ENCODE measurements at regions not wholly inside any gene's neighbourhood (a gene's known extent, or its start where the extent isn't known, plus 50 kb on each side); places are given as distances from the start of the nearest gene placed in this dataset.

DNA sequence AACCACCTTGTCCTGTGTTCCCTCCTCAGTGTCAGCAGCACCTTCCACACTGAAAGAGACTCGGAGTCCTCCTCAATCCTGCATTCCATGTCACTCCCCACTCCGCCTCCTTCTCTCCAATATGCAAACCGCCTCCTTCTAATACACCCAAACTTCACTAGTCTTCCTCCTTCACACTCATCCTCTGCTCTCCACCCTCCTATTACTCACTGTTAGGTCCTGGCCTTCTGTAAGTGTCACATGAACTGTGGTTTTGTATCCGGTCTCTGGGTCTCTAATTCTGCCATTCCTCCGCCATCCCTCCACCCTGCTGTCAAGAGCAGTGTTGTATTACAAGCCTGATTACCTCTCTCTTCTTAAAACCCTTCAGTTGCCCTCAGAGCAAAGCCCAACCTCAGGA lies 200.5 kb upstream of the CDYL start:
- Histone ChIP-seq H3K4me1 (ENCODE audit: low read depth, poor library complexity, severe bottlenecking) (no peaks in the 10 kb centered on the region), H3K4me3 (IDR thresholded peaks at IDR 0.05; ENCODE audit: insufficient read depth, low read depth, low read length) (no peak overlapping the region), H3K27ac (no peak overlapping the region), H3K4me2 (no peak overlapping the region), H3K27me3 (ENCODE audit: insufficient read depth, low read depth) (no peaks in the 10 kb centered on the region), H3K9ac (no peak overlapping the region), H3K79me2 (ENCODE audit: insufficient read depth, low read depth) (no peaks in the 10 kb centered on the region), H2AFZ (ENCODE audit: low read depth) (no peak overlapping the region), H3K36me3 (ENCODE audit: insufficient read depth) (no peaks in the 10 kb centered on the region), H4K20me1 (ENCODE audit: insufficient read depth) (no peaks in the 10 kb centered on the region)
- TF ChIP-seq, protein P1, sequence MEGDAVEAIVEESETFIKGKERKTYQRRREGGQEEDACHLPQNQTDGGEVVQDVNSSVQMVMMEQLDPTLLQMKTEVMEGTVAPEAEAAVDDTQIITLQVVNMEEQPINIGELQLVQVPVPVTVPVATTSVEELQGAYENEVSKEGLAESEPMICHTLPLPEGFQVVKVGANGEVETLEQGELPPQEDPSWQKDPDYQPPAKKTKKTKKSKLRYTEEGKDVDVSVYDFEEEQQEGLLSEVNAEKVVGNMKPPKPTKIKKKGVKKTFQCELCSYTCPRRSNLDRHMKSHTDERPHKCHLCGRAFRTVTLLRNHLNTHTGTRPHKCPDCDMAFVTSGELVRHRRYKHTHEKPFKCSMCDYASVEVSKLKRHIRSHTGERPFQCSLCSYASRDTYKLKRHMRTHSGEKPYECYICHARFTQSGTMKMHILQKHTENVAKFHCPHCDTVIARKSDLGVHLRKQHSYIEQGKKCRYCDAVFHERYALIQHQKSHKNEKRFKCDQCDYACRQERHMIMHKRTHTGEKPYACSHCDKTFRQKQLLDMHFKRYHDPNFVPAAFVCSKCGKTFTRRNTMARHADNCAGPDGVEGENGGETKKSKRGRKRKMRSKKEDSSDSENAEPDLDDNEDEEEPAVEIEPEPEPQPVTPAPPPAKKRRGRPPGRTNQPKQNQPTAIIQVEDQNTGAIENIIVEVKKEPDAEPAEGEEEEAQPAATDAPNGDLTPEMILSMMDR (conservative IDR thresholded peaks at IDR 0.05; ENCODE audit: low read depth, low read length), result no peak

DNA sequence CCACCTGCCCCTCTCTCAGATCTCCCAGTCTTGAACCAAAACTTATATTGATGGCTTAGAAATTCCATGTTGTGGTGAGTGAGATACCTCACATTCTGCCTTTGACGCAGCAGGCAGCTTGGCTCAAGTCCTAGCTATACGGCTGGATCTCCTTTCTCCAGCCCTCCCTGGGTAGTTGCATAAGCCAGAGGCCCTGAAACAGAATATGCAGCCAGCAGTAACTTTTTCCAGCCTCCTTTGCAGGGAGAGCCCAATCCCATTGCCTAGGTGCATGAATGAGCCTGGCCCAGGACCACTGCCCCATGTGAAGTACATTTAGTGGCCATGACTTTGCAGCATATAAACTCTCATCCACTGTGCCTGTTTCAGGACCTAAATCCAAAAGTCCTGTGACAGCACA lies 202.2 kb upstream of the CDYL start:
- Histone ChIP-seq H3K9ac (no peak overlapping the region), H3K27ac (no peak overlapping the region), H3K4me3 (IDR thresholded peaks at IDR 0.05; ENCODE audit: insufficient read depth, low read depth, low read length) (no peak overlapping the region), H2AFZ (ENCODE audit: low read depth) (no peak overlapping the region), H4K20me1 (ENCODE audit: insufficient read depth) (no peaks in the 10 kb centered on the region), H3K79me2 (ENCODE audit: insufficient read depth, low read depth) (no peaks in the 10 kb centered on the region), H3K36me3 (ENCODE audit: insufficient read depth) (no peaks in the 10 kb centered on the region), H3K27me3 (ENCODE audit: insufficient read depth, low read depth) (no peaks in the 10 kb centered on the region), H3K4me2 (no peak overlapping the region), H3K4me1 (ENCODE audit: low read depth, poor library complexity, severe bottlenecking) (no peaks in the 10 kb centered on the region)
- TF ChIP-seq, protein P1 (conservative IDR thresholded peaks at IDR 0.05; ENCODE audit: low read depth, low read length), result no peak

DNA sequence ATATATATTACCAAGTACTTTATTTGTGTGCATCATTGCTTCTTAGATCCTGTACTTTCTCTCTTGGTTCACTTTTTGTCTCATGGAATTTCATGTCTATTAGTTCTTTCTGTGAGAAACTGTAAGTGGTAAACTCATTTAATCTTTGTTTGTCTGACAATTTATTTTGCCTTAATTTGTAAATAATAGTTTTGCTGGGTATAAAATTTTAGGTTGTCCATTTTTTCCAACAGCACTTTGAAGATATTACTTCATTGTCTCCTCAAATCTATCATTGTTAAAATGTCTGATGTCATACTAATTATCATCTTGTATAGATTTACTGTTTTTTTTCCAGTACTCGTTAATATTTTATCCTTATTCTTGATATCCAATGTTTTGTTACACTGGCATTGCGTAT lies 205.2 kb upstream of the CDYL start:
- H3K4me2 ChIP-seq, result no peak overlapping the region
- H3K79me2 ChIP-seq (ENCODE audit: insufficient read depth, low read depth), result no peaks in the 10 kb centered on the region
- TF ChIP-seq, protein P1 (conservative IDR thresholded peaks at IDR 0.05; ENCODE audit: low read depth, low read length), result no peak
- H3K36me3 ChIP-seq (ENCODE audit: insufficient read depth), result no peaks in the 10 kb centered on the region
- no peaks in the 10 kb centered on the region for H4K20me1 ChIP-seq (ENCODE audit: insufficient read depth)
- H3K27ac ChIP-seq, result no peak overlapping the region
- no peaks in the 10 kb centered on the region for H3K27me3 ChIP-seq (ENCODE audit: insufficient read depth, low read depth)
- H2AFZ ChIP-seq (ENCODE audit: low read depth), result no peak overlapping the region
- H3K9ac ChIP-seq, result no peak overlapping the region
- H3K4me3 ChIP-seq (IDR thresholded peaks at IDR 0.05; ENCODE audit: insufficient read depth, low read depth, low read length), result no peak overlapping the region
- no peaks in the 10 kb centered on the region for H3K4me1 ChIP-seq (ENCODE audit: low read depth, poor library complexity, severe bottlenecking)

DNA sequence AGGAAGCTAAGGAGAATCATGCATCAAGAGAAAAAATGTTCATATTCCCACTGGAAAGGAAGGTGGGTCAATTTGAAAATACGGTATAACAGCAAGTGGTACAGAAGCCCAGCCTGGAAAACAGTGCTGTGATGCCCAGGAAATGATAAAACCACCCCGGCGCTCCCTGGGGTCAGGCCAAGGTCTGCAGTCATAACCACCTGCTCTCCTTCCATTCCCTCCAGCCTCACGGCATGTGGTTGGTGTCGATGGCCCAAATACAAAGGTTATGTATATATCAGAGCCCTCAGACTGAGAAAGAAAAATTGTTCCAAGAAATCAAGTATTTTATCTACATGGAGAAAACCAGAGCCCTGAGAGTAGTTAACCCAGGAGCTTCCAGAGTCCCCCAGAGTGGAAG lies 208.1 kb upstream of the CDYL start:
- no peaks in the 10 kb centered on the region for H3K27me3 ChIP-seq (ENCODE audit: insufficient read depth, low read depth)

More for the DNA sequence above, 208.1 kb upstream of the CDYL start:
- H3K4me2 ChIP-seq, result no peak overlapping the region
- no peaks in the 10 kb centered on the region for H3K36me3 ChIP-seq (ENCODE audit: insufficient read depth)
- H3K4me3 ChIP-seq (IDR thresholded peaks at IDR 0.05; ENCODE audit: insufficient read depth, low read depth, low read length), result no peak overlapping the region
- H2AFZ ChIP-seq (ENCODE audit: low read depth), result no peak overlapping the region
- no peaks in the 10 kb centered on the region for H4K20me1 ChIP-seq (ENCODE audit: insufficient read depth)
- H3K9ac ChIP-seq, result no peak overlapping the region
- no peaks in the 10 kb centered on the region for H3K4me1 ChIP-seq (ENCODE audit: low read depth, poor library complexity, severe bottlenecking)
- no peak overlapping the region for H3K27ac ChIP-seq
- TF ChIP-seq, protein P1 (conservative IDR thresholded peaks at IDR 0.05; ENCODE audit: low read depth, low read length), result no peak
- no peaks in the 10 kb centered on the region for H3K79me2 ChIP-seq (ENCODE audit: insufficient read depth, low read depth)

All from KMS-11 (cell line).